Endothelial cell of umbilical vein (primary cell): ENCODE measurements at regions not wholly inside any gene's neighbourhood (a gene's known extent, or its start where the extent isn't known, plus 50 kb on each side); places are given as distances from the start of the nearest gene placed in this dataset.

Experiments used
- BruUV-seq: library from RNA; stranded (reverse); fragments of 400-500 nt; replicated peaks from 2 replicates; lab custom pipeline; 2021; lab: Mats Ljungman, UMichigan
- CTCF ChIA-PET: fragments of 300-600, 350-600 bp; sonication (Branson Sonifier 250); formaldehyde crosslinking; loops from one replicate; lab custom pipeline; 2021; ENCODE audit warnings: antibody characterized with exemption, inconsistent platforms; lab: Charles Lee
- POLR2A ChIA-PET: fragments of 300-600, 350-600 bp; sonication (Branson Sonifier 250); formaldehyde crosslinking; loops from one replicate; lab custom pipeline; 2021; ENCODE audit warnings: antibody characterized with exemption, inconsistent platforms; lab: Charles Lee
- DNase-seq: peaks from one replicate; pipeline ENCODE4 v3.0.0-alpha.2; 2011; ENCODE audit warnings: low read depth, low spot score
- FAIRE-seq: peaks from 2 replicates; lab custom pipeline; 2011; peaks lifted over from hg19 to GRCh38; lab: Jason Lieb, UNC
- H2AFZ ChIP-seq: 2 replicates; pipeline ENCODE4 v1.6.0; 2012; ENCODE audit warnings: low read depth, low read length, control low read depth, inconsistent platforms
- H3K27ac ChIP-seq: 2 replicates; pipeline ENCODE4 v1.5.1; 2011; ENCODE audit warnings: low read depth, mild to moderate bottlenecking, control low read depth, low read length, moderate library complexity; ENCODE audit not compliant: insufficient read depth
- H3K27me3 ChIP-seq, 2 experiments: 2 replicates each; pipeline versions ENCODE4 v1.6.0 to v1.6.1; 2011; ENCODE audit warnings: low read length in 2 of 2, mixed read lengths in 1 of 2; ENCODE audit not compliant: control insufficient read depth in 2 of 2, insufficient read depth in 2 of 2
- H3K36me3 ChIP-seq, 2 experiments: 2 replicates in 1 of 2; 3 replicates in 1 of 2; pipeline ENCODE4 v1.5.1; 2011; ENCODE audit warnings: low read length in 2 of 2, mild to moderate bottlenecking in 1 of 2, moderate library complexity in 1 of 2; ENCODE audit not compliant: control insufficient read depth in 2 of 2, insufficient read depth in 2 of 2; ENCODE audit errors: extremely low read depth in 1 of 2
- H3K4me1 ChIP-seq: 3 replicates; pipeline ENCODE4 v1.5.1; 2011; ENCODE audit warnings: mild to moderate bottlenecking, low read length; ENCODE audit not compliant: control insufficient read depth, insufficient read depth; ENCODE audit errors: extremely low read depth
- H3K4me2 ChIP-seq: 2 replicates; pipeline ENCODE4 v1.6.1; 2011; ENCODE audit warnings: low read length, control low read depth, mixed read lengths; ENCODE audit not compliant: insufficient read depth
- H3K4me3 ChIP-seq, 3 experiments: fragments of 200-600 bp in 1 of 3; sonication (generic), shearing (Covaris generic) in 1 of 3; replicated peaks in 1 of 3; 2 replicates each; pipeline ENCODE4 v1.5.1; 2011 to 2016; ENCODE audit warnings: control low read depth in 3 of 3, low read length in 3 of 3, mild to moderate bottlenecking in 2 of 3, inconsistent platforms in 1 of 3, low read depth in 1 of 3, moderate library complexity in 1 of 3; ENCODE audit not compliant: insufficient read depth in 1 of 3
- H3K79me2 ChIP-seq: 2 replicates; pipeline ENCODE4 v1.6.0; 2012; ENCODE audit warnings: low read length, inconsistent platforms; ENCODE audit not compliant: control insufficient read depth, insufficient read depth
- H3K9ac ChIP-seq: replicated peaks from 2 replicates; pipeline ENCODE3; 2011; ENCODE audit warnings: low read length, control low read depth; ENCODE audit not compliant: insufficient read depth; ENCODE audit errors: extremely low read depth
- H3K9me1 ChIP-seq: replicated peaks from 3 replicates; pipeline ENCODE4 v1.6.0; 2011; ENCODE audit warnings: mild to moderate bottlenecking, low read length; ENCODE audit not compliant: control insufficient read depth, insufficient read depth; ENCODE audit errors: extremely low read depth
- H3K9me3 ChIP-seq: replicated peaks from 2 replicates; pipeline ENCODE4 v1.5.1; 2012; ENCODE audit warnings: low read length, inconsistent platforms; ENCODE audit not compliant: control insufficient read depth, insufficient read depth
- H4K20me1 ChIP-seq: replicated peaks from 2 replicates; pipeline ENCODE3; 2011; ENCODE audit warnings: mild to moderate bottlenecking, low read length; ENCODE audit not compliant: control insufficient read depth, insufficient read depth; ENCODE audit errors: extremely low read depth
- EZH2 ChIP-seq: IDR thresholded peaks from 2 replicates; pipeline ENCODE4 v1.6.1; 2012; ENCODE audit warnings: borderline replicate concordance, low read depth, mild to moderate bottlenecking, moderate library complexity, low read length, inconsistent platforms; ENCODE audit not compliant: severe bottlenecking
- FOS ChIP-seq: IDR thresholded peaks from 2 replicates; pipeline ENCODE4 v1.6.1; 2011; ENCODE audit warnings: mild to moderate bottlenecking, low read length, moderate library complexity, borderline replicate concordance; ENCODE audit not compliant: insufficient read depth
- GATA2 ChIP-seq: IDR thresholded peaks from 2 replicates; pipeline ENCODE4 v1.7.0; 2011; ENCODE audit warnings: low read depth, mild to moderate bottlenecking, moderate library complexity, mixed read lengths, low read length; ENCODE audit not compliant: insufficient read length, insufficient read depth
- JUN ChIP-seq: IDR thresholded peaks from 2 replicates; pipeline ENCODE4 v1.6.1; 2011; ENCODE audit warnings: borderline replicate concordance, low read depth; ENCODE audit not compliant: insufficient read length, insufficient read depth
- MAX ChIP-seq: IDR thresholded peaks from 2 replicates; pipeline ENCODE4 v1.6.1; 2011; ENCODE audit not compliant: insufficient read depth, insufficient read length
- MYC ChIP-seq: IDR thresholded peaks from one replicate; pipeline ENCODE4 v1.6.1; 2011; ENCODE audit warnings: mild to moderate bottlenecking, low read depth, low read length
- POLR2A ChIP-seq: IDR thresholded peaks from 2 replicates; pipeline ENCODE4 v1.6.1; 2012; ENCODE audit warnings: low read depth, mild to moderate bottlenecking, control low read depth, low read length
- POLR2AphosphoS5 ChIP-seq: IDR thresholded peaks from 2 replicates; pipeline ENCODE4 v1.6.1; 2012; ENCODE audit warnings: low read depth, mild to moderate bottlenecking, control low read depth, low read length, moderate library complexity; ENCODE audit not compliant: insufficient read depth
- dilution Hi-C: fragments of 300-500 bp; cut with MboI; formaldehyde crosslinking; loops from one replicate; pipeline ENCODE4 v1.15.0; 2019; ENCODE audit warnings: low sequenced_read_pairs; ENCODE audit not compliant: extremely low pct_ligation_motif_present
- intact Hi-C: fragments of 100-400 bp; cut with micrococcal nuclease; formaldehyde crosslinking; loops from one replicate; pipeline ENCODE4 v1.10.0; 2022
- TF ChIP-seq, protein P1 (sequence below), 2 donors: IDR thresholded peaks; 1 replicate in 1 of 2; 2 replicates in 1 of 2; pipeline ENCODE4 v1.5.1; 2011; ENCODE audit warnings: low read length in 2 of 2, mild to moderate bottlenecking in 2 of 2, moderate library complexity in 2 of 2, control low read depth in 1 of 2, inconsistent platforms in 1 of 2, low read depth in 1 of 2; ENCODE audit not compliant: insufficient read depth in 1 of 2; ENCODE audit errors: extremely low read depth in 1 of 2

- intact Hi-C loops (no loop called here), dilution Hi-C loops (no loop called here)
- DNase-seq (no peak), FAIRE-seq (no peak)
- no peak overlapping the region for H2AFZ ChIP-seq
- H3K36me3 ChIP-seq, result no peaks in the 10 kb centered on the region
- H3K4me1 ChIP-seq, result no peaks in the 10 kb centered on the region
- no peaks in the 10 kb centered on the region for H3K9me1 ChIP-seq
- no peaks in the 10 kb centered on the region for H4K20me1 ChIP-seq
- no peaks in the 10 kb centered on the region for H3K79me2 ChIP-seq
- no peak overlapping the region for H3K27ac ChIP-seq
- no peak overlapping the region for H3K4me3 ChIP-seq
- H3K9ac ChIP-seq, result no peak overlapping the region
- ChIA-PET POLR2A (no interaction called here), CTCF (interaction anchor here (2.1 kb wide), 1 partner anchor 11 kb away, joined by 6 read pairs; no protein-coding TSS in a partner anchor)
- no TSS peak for BruUV-seq
- H3K4me2 ChIP-seq, result no peak overlapping the region
- H3K27me3 ChIP-seq, result no peaks in the 10 kb centered on the region
- no peaks in the 10 kb centered on the region for H3K9me3 ChIP-seq
- TF ChIP-seq FOS, result no peak
- no peak for TF ChIP-seq POLR2AphosphoS5
- no peak for TF ChIP-seq GATA2
- no peak for TF ChIP-seq POLR2A
- no peak for TF ChIP-seq EZH2
- TF ChIP-seq JUN, result no peak
- no peak for TF ChIP-seq MAX
- TF ChIP-seq, protein P1, sequence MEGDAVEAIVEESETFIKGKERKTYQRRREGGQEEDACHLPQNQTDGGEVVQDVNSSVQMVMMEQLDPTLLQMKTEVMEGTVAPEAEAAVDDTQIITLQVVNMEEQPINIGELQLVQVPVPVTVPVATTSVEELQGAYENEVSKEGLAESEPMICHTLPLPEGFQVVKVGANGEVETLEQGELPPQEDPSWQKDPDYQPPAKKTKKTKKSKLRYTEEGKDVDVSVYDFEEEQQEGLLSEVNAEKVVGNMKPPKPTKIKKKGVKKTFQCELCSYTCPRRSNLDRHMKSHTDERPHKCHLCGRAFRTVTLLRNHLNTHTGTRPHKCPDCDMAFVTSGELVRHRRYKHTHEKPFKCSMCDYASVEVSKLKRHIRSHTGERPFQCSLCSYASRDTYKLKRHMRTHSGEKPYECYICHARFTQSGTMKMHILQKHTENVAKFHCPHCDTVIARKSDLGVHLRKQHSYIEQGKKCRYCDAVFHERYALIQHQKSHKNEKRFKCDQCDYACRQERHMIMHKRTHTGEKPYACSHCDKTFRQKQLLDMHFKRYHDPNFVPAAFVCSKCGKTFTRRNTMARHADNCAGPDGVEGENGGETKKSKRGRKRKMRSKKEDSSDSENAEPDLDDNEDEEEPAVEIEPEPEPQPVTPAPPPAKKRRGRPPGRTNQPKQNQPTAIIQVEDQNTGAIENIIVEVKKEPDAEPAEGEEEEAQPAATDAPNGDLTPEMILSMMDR (IDR thresholded peaks at IDR 0.05; ENCODE audit: extremely low read depth in 1 of 2, insufficient read depth in 1 of 2, low read depth in 1 of 2, low read length in 2 of 2), result no peak
- no peak for TF ChIP-seq MYC
Measured at GRCh38 chr5:39491210-39491609, 66.4 kb upstream of the DAB2 start.
